ENCODE measurements at regions not wholly inside any gene's neighbourhood (a gene's known extent, or its start where the extent isn't known, plus 50 kb on each side); places are given as distances from the start of the nearest gene placed in this dataset.

GRCh38 chr1:21349693-21350092 lies 59.4 kb upstream of the ECE1 start:
- in situ Hi-C loops (cut with MboI; ENCODE audit: low sequenced_read_pairs) = loop anchor here (25.0 kb wide), 1 partner anchor 613 kb away; no protein-coding TSS in a partner anchor

GRCh38 chr1:21347072-21347581 lies 56.9 kb upstream of the ECE1 start:
- in situ Hi-C loops (cut with MboI; ENCODE audit: low sequenced_read_pairs) = no loop called here

GRCh38 chr1:21346365-21347071 lies 56.3 kb upstream of the ECE1 start:
- in situ Hi-C loops (cut with MboI; ENCODE audit: low sequenced_read_pairs) = no loop called here

GRCh38 chr1:21344750-21345443 lies 54.6 kb upstream of the ECE1 start:
- in situ Hi-C loops (cut with MboI; ENCODE audit: low sequenced_read_pairs) = no loop called here

GRCh38 chr1:21344098-21344749 lies 54.0 kb upstream of the ECE1 start:
- in situ Hi-C loops (cut with MboI; ENCODE audit: low sequenced_read_pairs) = no loop called here

GRCh38 chr1:21342961-21343838 lies 52.9 kb upstream of the ECE1 start:
- in situ Hi-C loops (cut with MboI; ENCODE audit: low sequenced_read_pairs) = no loop called here

- in situ Hi-C loops (cut with MboI; ENCODE audit: low sequenced_read_pairs) = no loop called here
Measured at GRCh38 chr1:21341517-21342078, 51.3 kb upstream of the ECE1 start.

- in situ Hi-C loops (cut with MboI; ENCODE audit: low sequenced_read_pairs) = no loop called here
Measured at GRCh38 chr1:21341022-21341421, 50.8 kb upstream of the ECE1 start.

- in situ Hi-C loops (cut with MboI; ENCODE audit: low sequenced_read_pairs) = no loop called here
Measured at GRCh38 chr1:21340230-21340945, 50.1 kb upstream of the ECE1 start.

All from HL-60/S4 treated with retinoic acid at 250 ng/mL for 4 days and 3 days (cell line).